ENCODE measurements at regions not wholly inside any gene's neighbourhood (a gene's known extent, or its start where the extent isn't known, plus 50 kb on each side); places are given as distances from the start of the nearest gene placed in this dataset.

DNA sequence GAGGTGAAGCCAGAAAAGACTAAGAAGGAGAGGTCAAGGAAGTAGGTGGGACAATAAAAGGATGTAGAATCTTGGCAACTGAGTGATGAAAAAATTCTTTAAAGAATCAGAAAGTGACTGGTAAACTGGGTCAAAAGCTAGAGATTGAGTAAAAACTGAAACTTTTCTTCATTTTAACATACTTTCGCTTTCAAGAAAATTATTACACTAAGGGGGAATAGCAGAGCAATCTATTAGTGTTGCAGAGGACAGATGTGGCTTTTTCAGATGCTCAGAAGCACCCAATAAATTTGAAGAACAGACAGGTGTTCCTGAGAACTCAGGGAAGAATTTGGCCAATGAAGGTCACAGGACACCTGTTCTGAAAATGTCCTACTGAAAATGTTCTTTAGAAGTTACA, 805.4 kb upstream of the ALCAM start:
- TF ChIP-seq, protein P1, sequence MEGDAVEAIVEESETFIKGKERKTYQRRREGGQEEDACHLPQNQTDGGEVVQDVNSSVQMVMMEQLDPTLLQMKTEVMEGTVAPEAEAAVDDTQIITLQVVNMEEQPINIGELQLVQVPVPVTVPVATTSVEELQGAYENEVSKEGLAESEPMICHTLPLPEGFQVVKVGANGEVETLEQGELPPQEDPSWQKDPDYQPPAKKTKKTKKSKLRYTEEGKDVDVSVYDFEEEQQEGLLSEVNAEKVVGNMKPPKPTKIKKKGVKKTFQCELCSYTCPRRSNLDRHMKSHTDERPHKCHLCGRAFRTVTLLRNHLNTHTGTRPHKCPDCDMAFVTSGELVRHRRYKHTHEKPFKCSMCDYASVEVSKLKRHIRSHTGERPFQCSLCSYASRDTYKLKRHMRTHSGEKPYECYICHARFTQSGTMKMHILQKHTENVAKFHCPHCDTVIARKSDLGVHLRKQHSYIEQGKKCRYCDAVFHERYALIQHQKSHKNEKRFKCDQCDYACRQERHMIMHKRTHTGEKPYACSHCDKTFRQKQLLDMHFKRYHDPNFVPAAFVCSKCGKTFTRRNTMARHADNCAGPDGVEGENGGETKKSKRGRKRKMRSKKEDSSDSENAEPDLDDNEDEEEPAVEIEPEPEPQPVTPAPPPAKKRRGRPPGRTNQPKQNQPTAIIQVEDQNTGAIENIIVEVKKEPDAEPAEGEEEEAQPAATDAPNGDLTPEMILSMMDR (IDR thresholded peaks at IDR 0.05) = no peak
- TF ChIP-seq POLR2A (IDR thresholded peaks at IDR 0.05) = no peak
